PC-3 (cell line): ENCODE measurements at regions not wholly inside any gene's neighbourhood (a gene's known extent, or its start where the extent isn't known, plus 50 kb on each side); places are given as distances from the start of the nearest gene placed in this dataset.

Experiments used
- CTCF ChIP-seq: fragments of 300-600 bp; sonication (generic); conservative IDR thresholded peaks from 2 replicates; pipeline ENCODE4 v1.5.1; 2017; ENCODE audit warnings: antibody characterized with exemption, low read depth, mild to moderate bottlenecking, low read length
- EZH2 ChIP-seq: fragments of 300-600 bp; sonication (generic); IDR thresholded peaks from one replicate; pipeline ENCODE4 v1.6.1; 2017; ENCODE audit warnings: antibody characterized with exemption, mild to moderate bottlenecking, low read length; ENCODE audit not compliant: unreplicated experiment
- EZH2phosphoT487 ChIP-seq: fragments of 300-600 bp; sonication (generic); IDR thresholded peaks from 2 replicates; pipeline ENCODE4 v1.6.1; 2018; ENCODE audit warnings: mild to moderate bottlenecking, antibody characterized with exemption, low read length, borderline replicate concordance

DNA sequence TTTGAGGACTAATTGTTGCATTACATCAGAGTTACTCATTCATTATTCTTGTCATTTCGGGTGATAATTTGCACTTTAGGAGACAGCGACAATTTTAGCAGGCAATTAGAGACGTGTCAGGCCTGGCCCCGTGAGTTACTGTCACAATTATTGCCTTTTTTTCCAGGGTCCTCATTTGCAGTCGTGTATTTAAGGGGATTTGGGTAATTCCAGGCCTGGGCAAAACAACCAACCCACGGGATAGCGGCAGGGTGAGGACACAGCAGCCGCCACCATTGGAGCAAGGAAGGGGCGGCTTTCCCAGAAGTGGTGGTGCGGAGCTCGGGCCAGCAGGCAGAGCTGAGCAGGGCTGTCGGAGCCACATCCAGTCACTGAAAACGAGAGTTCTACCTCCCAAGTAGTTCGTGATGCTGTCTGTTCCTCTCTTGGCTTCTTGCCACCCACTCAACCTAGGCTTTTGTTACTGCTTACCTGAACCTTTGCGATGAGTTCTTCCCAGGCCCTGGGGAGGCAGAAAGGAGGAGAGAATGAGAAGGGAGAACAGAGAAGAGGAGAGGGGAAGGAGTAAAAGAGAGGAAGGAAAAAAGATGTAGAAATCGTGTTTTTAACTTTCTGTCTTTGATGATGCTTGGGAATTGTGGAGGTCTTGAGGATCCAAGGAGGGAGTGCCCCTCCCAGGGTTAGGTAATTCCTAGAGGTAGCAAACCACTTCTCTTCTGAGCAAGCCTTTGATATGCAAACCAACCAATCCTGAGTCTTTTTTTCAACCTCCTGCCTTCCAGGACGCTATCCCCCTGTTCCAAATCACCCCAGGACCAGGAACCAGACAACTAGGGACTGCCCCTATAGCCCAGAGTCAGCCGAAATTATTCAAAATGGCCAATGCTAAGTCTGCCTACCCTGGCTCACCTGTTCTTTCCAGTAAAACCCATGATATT lies 236.1 kb downstream of the MIAT start:
- TF ChIP-seq CTCF (no peak), EZH2phosphoT487 (no peak), EZH2 (no peak)
